Lower leg skin (tissue), 4 donors: ENCODE measurements at regions not wholly inside any gene's neighbourhood (a gene's known extent, or its start where the extent isn't known, plus 50 kb on each side); places are given as distances from the start of the nearest gene placed in this dataset.

ENCODE experiments used
- DNase-seq, 2 donors: peaks; one replicate each; pipeline ENCODE4 v3.0.0-alpha.2; 2019; ENCODE audit warnings: low spot score in 2 of 2
- H3K4me3 ChIP-seq: fragments of 200-600 bp; sonication (generic); 2 replicates; pipeline ENCODE4 v1.5.1; 2017; ENCODE audit warnings: mild to moderate bottlenecking, low read depth; ENCODE audit not compliant: poor library complexity, severe bottlenecking
- CTCF ChIP-seq, 3 donors: fragments of 450-650 bp; IDR thresholded peaks; one replicate each; pipeline ENCODE4 v1.5.1; 2016; ENCODE audit warnings: antibody characterized with exemption in 3 of 3, mild to moderate bottlenecking in 3 of 3, moderate library complexity in 2 of 3
- POLR2A ChIP-seq, 2 donors: fragments of 450-650 bp; IDR thresholded peaks; one replicate each; pipeline ENCODE4 v1.6.1; 2016 to 2017; ENCODE audit warnings: antibody characterized with exemption in 2 of 2, mild to moderate bottlenecking in 1 of 2, moderate library complexity in 1 of 2
- WGBS, 2 donors: methylation state at CpG; one replicate each; pipeline ENCODE4 v1.1.5; 2018; 5-methylcytosine and 5-hydroxymethylcytosine counted together
- intact Hi-C: fragments of 100-400 bp; cut with DNase I; formaldehyde crosslinking; loops from one replicate; pipeline ENCODE4 v1.15.0; 2023; ENCODE audit warnings: low total_unique reads

- 60 to 65% methylated on average over 1 of the region's 1 CpG for WGBS, 2 donors
- no peak for DNase-seq
- TF ChIP-seq CTCF (IDR thresholded peaks at IDR 0.05): no peak
- TF ChIP-seq POLR2A (IDR thresholded peaks at IDR 0.05): no peak
- no peak overlapping the region for H3K4me3 ChIP-seq
- intact Hi-C loops: no loop called here
These were observed 623.2 kb upstream of the FAM174A start for GRCh38 chr5:99911971-99912370.

GRCh38 chr5:99906776-99907175, 628.4 kb upstream of the FAM174A start:
- intact Hi-C loops: no loop called here
- WGBS, 2 donors: 57 to 71% methylated on average over 1 of the region's 1 CpG
- TF ChIP-seq CTCF (IDR thresholded peaks at IDR 0.05) (no peak), POLR2A (IDR thresholded peaks at IDR 0.05) (no peak)
- no peak for DNase-seq
- H3K4me3 ChIP-seq: no peak overlapping the region

GRCh38 chr5:99901972-99902371, 633.2 kb upstream of the FAM174A start:
- no peak for TF ChIP-seq CTCF (IDR thresholded peaks at IDR 0.05)
- TF ChIP-seq POLR2A (IDR thresholded peaks at IDR 0.05): no peak
- no peak overlapping the region for H3K4me3 ChIP-seq
- no peak for DNase-seq
- intact Hi-C loops: no loop called here

GRCh38 chr5:99900302-99900852, 634.8 kb upstream of the FAM174A start:
- DNase-seq: no peak
- WGBS, 2 donors: 28 to 40% methylated on average over 1 of the region's 1 CpG
- intact Hi-C loops: no loop called here
- no peak overlapping the region for H3K4me3 ChIP-seq
- TF ChIP-seq POLR2A (IDR thresholded peaks at IDR 0.05) (no peak), CTCF (IDR thresholded peaks at IDR 0.05) (no peak)

GRCh38 chr5:99879791-99880511, 655.2 kb upstream of the FAM174A start:
- no peak for DNase-seq
- intact Hi-C loops: no loop called here
- TF ChIP-seq POLR2A (IDR thresholded peaks at IDR 0.05) (no peak), CTCF (IDR thresholded peaks at IDR 0.05) (no peak)
- WGBS, 2 donors: 89 to 95% methylated on average over 4 of the region's 4 CpGs
- H3K4me3 ChIP-seq: no peak overlapping the region

GRCh38 chr5:99878830-99879229, 656.3 kb upstream of the FAM174A start:
- H3K4me3 ChIP-seq: no peak overlapping the region
- 83 to 88% methylated on average over 4 to 5 of the region's 5 CpGs for WGBS, 2 donors
- intact Hi-C loops: no loop called here
- DNase-seq: no peak
- no peak for TF ChIP-seq POLR2A (IDR thresholded peaks at IDR 0.05)
- no peak for TF ChIP-seq CTCF (IDR thresholded peaks at IDR 0.05)
